ENCODE measurements at regions not wholly inside any gene's neighbourhood (a gene's known extent, or its start where the extent isn't known, plus 50 kb on each side); places are given as distances from the start of the nearest gene placed in this dataset.
"Not testable (repeated sequence)": the region's sequence is repeated elsewhere in the genome, so short reads cannot be mapped to it uniquely, and the experiment has no call there.

- H3K36me3 Mint-ChIP-seq (ENCODE audit: low read depth); H3K27me3 Mint-ChIP-seq; H3K27ac Mint-ChIP-seq; ATAC-seq; H3K4me1 Mint-ChIP-seq; DNase-seq; H3K4me3 Mint-ChIP-seq: not testable (repeated sequence)
- H3K9me3 Mint-ChIP-seq, result peaks cover 19% of the 10 kb centered on the region
Measured at GRCh38 chr18:29715960-29716359, 1326.6 kb downstream of the DSC3 start.

DNA sequence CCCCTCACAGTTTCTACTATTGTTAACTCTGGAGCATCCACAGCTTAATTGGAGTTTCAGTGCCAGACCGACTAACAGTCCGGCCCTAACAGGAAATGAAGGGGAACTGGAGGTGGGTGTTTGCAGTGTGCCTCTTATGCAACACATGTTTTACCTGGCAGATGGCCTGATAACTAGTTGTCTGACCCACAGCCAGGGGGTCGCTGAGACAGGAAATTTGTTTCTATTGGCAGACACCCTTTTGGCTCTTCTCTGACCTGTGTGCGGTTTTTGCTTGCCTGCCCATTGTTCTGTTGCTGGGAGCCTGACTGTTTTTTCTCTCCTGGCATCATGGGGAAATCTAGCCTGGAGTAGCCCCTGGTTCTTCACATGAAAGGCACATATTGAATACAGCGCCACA is 1329.8 kb downstream of the DSC3 start:
- Mint-ChIP-seq H3K27me3 (no peaks in the 10 kb centered on the region), H3K9me3 (peaks cover 12% of the 10 kb centered on the region), H3K27ac (no peak overlapping the region), H3K36me3 (ENCODE audit: low read depth) (no peaks in the 10 kb centered on the region), H3K4me3 (no peak overlapping the region), H3K4me1 (no peaks in the 10 kb centered on the region)
- no peak for DNase-seq
- no peak for ATAC-seq

- ATAC-seq (no peak), DNase-seq (no peak)
- Mint-ChIP-seq H3K4me1 (no peaks in the 10 kb centered on the region), H3K27ac (no peak overlapping the region), H3K36me3 (ENCODE audit: low read depth) (no peaks in the 10 kb centered on the region), H3K9me3 (peaks cover 16% of the 10 kb centered on the region), H3K4me3 (no peak overlapping the region), H3K27me3 (no peaks in the 10 kb centered on the region)
Measured at GRCh38 chr18:29711932-29712331, 1330.6 kb downstream of the DSC3 start.

DNA sequence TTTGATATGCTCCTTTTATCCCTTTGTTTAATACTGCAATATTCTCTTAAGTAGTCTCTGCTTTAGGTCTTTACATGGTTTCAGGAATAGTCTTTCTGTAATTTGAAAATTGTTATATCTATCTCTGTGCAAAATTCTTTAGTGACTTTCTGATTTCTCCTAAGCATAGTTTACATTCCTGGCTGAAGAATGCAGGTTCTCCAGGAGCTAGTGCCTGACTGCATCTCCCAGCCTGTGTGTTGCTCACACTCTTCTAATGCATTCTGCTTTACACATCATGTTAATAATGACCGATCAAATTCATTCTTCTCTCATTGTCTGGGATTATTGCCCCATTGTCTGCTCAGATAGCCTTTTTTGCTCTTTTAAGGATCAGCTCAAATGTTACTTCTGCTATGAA is 1349.2 kb downstream of the DSC3 start:
- no peaks in the 10 kb centered on the region for H3K36me3 Mint-ChIP-seq (ENCODE audit: low read depth)
- H3K9me3 Mint-ChIP-seq, result peaks cover 8% of the 10 kb centered on the region
- H3K27ac Mint-ChIP-seq, result no peak overlapping the region
- ATAC-seq, result no peak
- H3K4me1 Mint-ChIP-seq, result no peaks in the 10 kb centered on the region
- DNase-seq, result no peak
- H3K4me3 Mint-ChIP-seq, result no peak overlapping the region
- H3K27me3 Mint-ChIP-seq, result no peaks in the 10 kb centered on the region

GRCh38 chr18:29681578-29681977 is 1361.0 kb downstream of the DSC3 start:
- H3K4me3 Mint-ChIP-seq, result no peak overlapping the region
- peaks cover 23% of the 10 kb centered on the region for H3K9me3 Mint-ChIP-seq
- ATAC-seq, result no peak
- DNase-seq, result no peak
- H3K36me3 Mint-ChIP-seq (ENCODE audit: low read depth), result no peaks in the 10 kb centered on the region
- H3K27ac Mint-ChIP-seq, result no peak overlapping the region
- no peaks in the 10 kb centered on the region for H3K27me3 Mint-ChIP-seq
- H3K4me1 Mint-ChIP-seq, result no peaks in the 10 kb centered on the region

DNA sequence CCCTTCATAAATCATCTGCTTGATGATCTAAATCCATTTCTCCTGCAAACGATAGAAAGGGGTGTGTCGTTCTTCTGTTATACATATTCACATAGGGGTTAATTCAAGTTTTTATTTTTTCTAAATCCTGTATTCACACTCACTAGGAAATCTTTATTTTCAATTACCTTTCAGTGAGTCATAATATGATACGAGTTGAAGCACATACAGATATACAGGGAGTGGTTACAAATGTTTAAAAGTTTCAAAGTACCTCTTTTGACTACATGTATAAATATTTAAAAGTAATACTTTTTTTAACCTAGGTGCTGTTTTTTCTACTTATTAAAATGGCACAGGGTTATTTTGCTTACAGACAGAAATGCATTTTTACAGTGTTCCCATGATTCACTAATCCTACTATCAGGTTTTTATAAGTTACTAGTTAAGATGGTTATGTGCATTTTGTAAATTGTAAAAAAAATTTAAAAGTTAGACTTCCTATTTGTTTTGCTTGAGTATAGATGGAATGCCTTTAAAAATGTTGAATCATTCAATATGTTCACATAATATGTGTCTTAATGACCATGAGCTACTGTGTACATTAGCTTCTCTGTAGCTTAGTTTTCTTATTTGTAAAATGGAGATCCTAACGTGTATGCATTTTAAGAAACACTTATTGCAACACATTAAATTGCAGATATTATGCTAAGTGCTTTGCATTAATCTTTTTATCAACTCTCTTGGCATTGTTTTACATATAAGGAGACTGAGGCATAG is 1378.1 kb downstream of the DSC3 start:
- no peak for DNase-seq
- Mint-ChIP-seq H3K36me3 (ENCODE audit: low read depth) (no peaks in the 10 kb centered on the region), H3K27me3 (no peaks in the 10 kb centered on the region), H3K4me3 (no peak overlapping the region), H3K4me1 (no peaks in the 10 kb centered on the region), H3K9me3 (peaks cover under 1% of the 10 kb centered on the region), H3K27ac (no peak overlapping the region)
- ATAC-seq, result no peak

DNA sequence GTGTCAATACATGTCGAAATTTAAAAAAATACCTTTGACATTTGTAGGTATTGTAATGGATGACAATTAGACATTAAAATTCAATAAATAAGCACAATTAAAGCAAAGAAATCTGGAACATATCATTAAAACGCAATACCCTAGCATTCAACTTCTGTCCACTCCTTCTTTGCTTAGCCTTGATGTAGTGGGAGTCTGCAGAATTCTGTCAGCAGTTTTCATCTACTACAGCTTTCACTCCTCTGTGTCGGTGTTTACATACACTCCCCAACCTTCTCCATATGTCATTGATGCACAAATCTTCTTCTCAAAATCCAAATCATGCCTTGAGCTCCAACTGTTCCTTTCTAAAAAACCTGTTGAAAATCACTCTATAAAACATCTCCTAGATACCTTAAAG is 1380.6 kb downstream of the DSC3 start:
- no peak for DNase-seq
- Mint-ChIP-seq H3K9me3 (no peaks in the 10 kb centered on the region), H3K27me3 (no peaks in the 10 kb centered on the region), H3K4me3 (no peak overlapping the region), H3K36me3 (ENCODE audit: low read depth) (no peaks in the 10 kb centered on the region), H3K27ac (no peak overlapping the region), H3K4me1 (no peaks in the 10 kb centered on the region)
- ATAC-seq, result no peak

- Mint-ChIP-seq H3K4me1 (no peaks in the 10 kb centered on the region), H3K4me3 (no peak overlapping the region), H3K27me3 (no peaks in the 10 kb centered on the region), H3K36me3 (ENCODE audit: low read depth) (no peaks in the 10 kb centered on the region), H3K9me3 (no peaks in the 10 kb centered on the region), H3K27ac (no peak overlapping the region)
- DNase-seq (no peak), ATAC-seq (no peak)
Measured at GRCh38 chr18:29660777-29661176, 1381.8 kb downstream of the DSC3 start.

- DNase-seq, result no peak
- H3K36me3 Mint-ChIP-seq (ENCODE audit: low read depth), result no peaks in the 10 kb centered on the region
- no peak for ATAC-seq
- H3K4me1 Mint-ChIP-seq, result no peaks in the 10 kb centered on the region
- no peak overlapping the region for H3K4me3 Mint-ChIP-seq
- peaks cover 18% of the 10 kb centered on the region for H3K9me3 Mint-ChIP-seq
- H3K27me3 Mint-ChIP-seq, result no peaks in the 10 kb centered on the region
- H3K27ac Mint-ChIP-seq, result no peak overlapping the region
Measured at GRCh38 chr18:29653671-29654215, 1388.8 kb downstream of the DSC3 start.

DNA sequence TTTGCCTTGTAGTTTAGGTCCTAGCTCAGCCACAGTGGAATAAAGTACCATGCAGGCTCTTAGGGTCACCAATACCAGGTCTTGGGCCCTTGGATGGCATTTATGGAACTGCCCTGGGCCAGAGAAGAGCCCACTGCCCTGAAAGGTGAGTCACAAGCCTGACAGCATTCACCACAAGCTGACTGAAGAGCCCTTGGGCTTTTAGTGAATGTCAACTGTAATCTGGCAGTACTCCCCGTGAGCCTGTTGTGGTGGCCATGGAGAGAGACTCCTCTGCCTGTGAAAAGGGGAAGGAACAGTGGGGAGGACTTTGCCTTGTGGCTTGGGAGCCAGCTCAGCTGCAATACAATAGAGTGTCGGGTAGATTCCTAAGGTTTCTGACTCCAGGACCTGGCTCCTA is 1389.7 kb downstream of the DSC3 start:
- Mint-ChIP-seq H3K36me3 (ENCODE audit: low read depth) (no peaks in the 10 kb centered on the region), H3K4me1 (no peaks in the 10 kb centered on the region), H3K27ac (no peak overlapping the region), H3K9me3 (peaks cover 18% of the 10 kb centered on the region), H3K27me3 (no peaks in the 10 kb centered on the region), H3K4me3 (no peak overlapping the region)
- DNase-seq (no peak), ATAC-seq (no peak)

GRCh38 chr18:29651122-29651680 is 1391.3 kb downstream of the DSC3 start:
- Mint-ChIP-seq H3K4me3 (no peak overlapping the region), H3K4me1 (no peaks in the 10 kb centered on the region)

GRCh38 chr18:29648891-29649290 is 1393.7 kb downstream of the DSC3 start:
- H3K4me3 Mint-ChIP-seq, result no peak overlapping the region
- H3K27ac Mint-ChIP-seq, result no peak overlapping the region
- DNase-seq (no peak), ATAC-seq (no peak)
- H3K4me1 Mint-ChIP-seq, result no peaks in the 10 kb centered on the region
- no peaks in the 10 kb centered on the region for H3K36me3 Mint-ChIP-seq (ENCODE audit: low read depth)
- peaks cover 29% of the 10 kb centered on the region for H3K9me3 Mint-ChIP-seq
- no peaks in the 10 kb centered on the region for H3K27me3 Mint-ChIP-seq

More at GRCh38 chr18:29651122-29651680, 1391.3 kb downstream of the DSC3 start:
- Mint-ChIP-seq H3K36me3 (ENCODE audit: low read depth) (no peaks in the 10 kb centered on the region), H3K27ac (no peak overlapping the region), H3K9me3 (peaks cover 24% of the 10 kb centered on the region), H3K27me3 (no peaks in the 10 kb centered on the region)
- DNase-seq (no peak), ATAC-seq (no peak)

DNA sequence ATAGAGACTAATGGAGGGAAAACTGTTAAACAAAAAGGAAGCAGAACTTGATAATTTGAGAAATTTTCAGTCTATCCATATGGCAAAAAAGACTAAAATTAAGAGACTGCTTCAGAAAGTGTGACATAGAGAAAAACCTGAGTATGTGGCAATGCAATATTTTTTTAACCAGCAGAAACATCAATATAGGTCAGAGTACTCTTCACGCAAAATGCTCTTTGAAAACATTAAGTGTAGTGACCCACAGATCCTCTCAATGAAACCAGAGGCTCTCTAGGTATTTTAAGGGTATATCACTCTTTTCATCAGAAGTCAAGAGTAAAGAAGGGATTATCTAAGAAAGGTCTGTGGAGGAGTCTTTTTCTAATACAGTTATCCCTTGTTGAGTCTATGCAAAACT is 1394.8 kb downstream of the DSC3 start:
- Mint-ChIP-seq H3K4me1 (no peaks in the 10 kb centered on the region), H3K9me3 (peaks cover 29% of the 10 kb centered on the region), H3K36me3 (ENCODE audit: low read depth) (no peaks in the 10 kb centered on the region), H3K27ac (no peak overlapping the region), H3K4me3 (no peak overlapping the region), H3K27me3 (no peaks in the 10 kb centered on the region)
- ATAC-seq (no peak), DNase-seq (no peak)

DNA sequence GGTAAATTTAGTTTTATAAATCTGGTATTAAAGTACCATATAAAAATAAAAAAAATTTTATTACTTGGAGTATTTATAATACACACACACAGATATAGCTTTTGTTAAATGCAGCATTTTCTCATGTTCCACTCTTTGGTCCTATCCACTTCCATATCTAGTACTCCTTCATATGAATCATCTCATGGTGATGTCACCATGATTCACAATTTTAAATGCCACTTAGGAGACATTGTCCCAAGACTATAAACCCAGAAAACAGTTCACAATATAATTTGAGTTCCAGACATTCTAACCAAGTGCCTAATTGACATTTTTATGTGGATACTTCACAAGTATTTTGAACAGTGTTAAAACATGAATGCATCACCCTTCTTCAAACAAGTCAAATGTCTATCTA is 1398.3 kb downstream of the DSC3 start:
- DNase-seq (no peak), ATAC-seq (no peak)
- Mint-ChIP-seq H3K4me3 (no peak overlapping the region), H3K9me3 (peaks cover 19% of the 10 kb centered on the region), H3K36me3 (ENCODE audit: low read depth) (no peaks in the 10 kb centered on the region), H3K27me3 (no peaks in the 10 kb centered on the region), H3K4me1 (no peaks in the 10 kb centered on the region), H3K27ac (no peak overlapping the region)

DNA sequence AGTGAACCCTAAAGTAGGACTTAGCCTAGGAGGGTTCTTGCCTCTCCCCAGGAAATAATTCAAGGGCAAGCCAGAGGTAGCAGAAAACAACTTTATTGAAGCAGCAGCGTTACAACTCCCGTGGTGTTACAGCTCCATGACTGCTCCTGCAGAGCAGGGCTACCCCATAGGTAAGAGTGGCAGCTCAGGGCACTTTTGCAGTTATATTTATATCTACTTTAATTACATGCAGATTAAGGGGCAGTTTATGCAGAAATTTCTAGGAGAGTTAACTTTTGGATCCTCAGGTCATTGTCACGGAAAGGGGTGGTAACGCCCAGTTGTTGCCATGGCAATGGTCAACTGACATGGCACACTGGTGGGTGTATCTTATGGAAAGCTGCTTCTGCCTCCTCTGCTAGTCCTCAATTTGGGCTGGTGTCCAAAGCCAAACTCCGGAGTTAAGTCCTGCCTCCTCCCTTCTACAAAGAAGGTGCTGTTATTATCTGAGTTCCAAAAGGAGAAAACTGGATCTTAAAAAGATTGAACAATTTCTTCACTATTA is 1413.0 kb downstream of the DSC3 start:
- Mint-ChIP-seq H3K27me3 (no peaks in the 10 kb centered on the region), H3K4me3 (no peak overlapping the region), H3K9me3 (peaks cover 14% of the 10 kb centered on the region), H3K4me1 (no peaks in the 10 kb centered on the region), H3K27ac (no peak overlapping the region), H3K36me3 (ENCODE audit: low read depth) (no peaks in the 10 kb centered on the region)
- ATAC-seq, result no peak
- DNase-seq, result no peak
